SK-N-DZ (cell line): ENCODE measurements at regions not wholly inside any gene's neighbourhood (a gene's known extent, or its start where the extent isn't known, plus 50 kb on each side); places are given as distances from the start of the nearest gene placed in this dataset.
A peak's percentile ranks its signal among the peaks of the same experiment; 100 is the strongest.

Source experiments
- DNase-seq: peaks from one replicate; pipeline ENCODE4 v3.0.0-alpha.2; 2015; ENCODE audit warnings: low spot score

DNA sequence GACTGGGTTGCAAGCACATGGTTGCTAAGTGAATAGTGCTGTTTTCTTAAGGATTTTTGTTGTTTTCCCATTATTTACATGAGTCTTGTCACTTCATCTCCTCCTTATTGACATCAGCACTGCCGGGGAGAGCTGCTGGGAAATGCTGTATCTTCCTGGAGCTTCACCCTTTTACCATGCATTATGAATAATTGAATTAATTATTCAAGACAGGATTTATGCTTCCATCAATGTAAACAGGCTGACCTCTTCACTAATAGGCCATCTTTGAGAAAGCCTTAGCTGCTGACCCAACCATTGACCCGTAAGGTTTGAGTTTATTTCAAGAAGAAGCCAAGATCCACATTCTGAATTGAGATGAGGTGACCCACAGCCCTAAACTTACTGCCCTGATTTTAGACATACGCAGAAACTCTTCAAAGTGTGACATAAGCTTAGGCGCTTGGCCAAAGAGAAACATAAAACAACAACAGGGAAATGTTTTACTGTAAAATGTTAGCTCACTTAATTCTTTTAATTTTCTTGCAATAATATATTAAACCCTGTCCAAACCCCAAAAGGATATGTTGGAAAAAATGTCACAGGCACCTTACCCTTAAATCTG, 365.5 kb upstream of the SYT4 start:
- no peak for DNase-seq

DNA sequence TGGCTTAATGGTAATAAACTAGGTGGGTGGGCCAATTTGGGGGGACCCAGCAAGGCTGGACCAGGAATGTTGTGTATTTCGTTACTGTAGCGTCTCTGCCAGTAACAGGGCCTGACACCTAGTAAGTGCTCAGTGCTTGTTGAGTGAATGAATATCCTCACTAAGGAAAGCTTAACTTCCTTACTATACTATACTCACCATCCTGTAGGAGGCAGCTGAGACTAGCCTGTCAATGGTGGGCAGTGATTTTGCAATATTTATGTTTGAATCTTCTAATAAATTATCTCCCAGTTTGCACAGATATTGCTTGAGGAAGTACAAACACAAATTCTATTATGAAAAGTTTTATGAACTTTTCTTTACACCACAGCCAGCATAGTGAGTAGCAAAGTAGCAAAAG, 370.7 kb upstream of the SYT4 start:
- no peak for DNase-seq

DNA sequence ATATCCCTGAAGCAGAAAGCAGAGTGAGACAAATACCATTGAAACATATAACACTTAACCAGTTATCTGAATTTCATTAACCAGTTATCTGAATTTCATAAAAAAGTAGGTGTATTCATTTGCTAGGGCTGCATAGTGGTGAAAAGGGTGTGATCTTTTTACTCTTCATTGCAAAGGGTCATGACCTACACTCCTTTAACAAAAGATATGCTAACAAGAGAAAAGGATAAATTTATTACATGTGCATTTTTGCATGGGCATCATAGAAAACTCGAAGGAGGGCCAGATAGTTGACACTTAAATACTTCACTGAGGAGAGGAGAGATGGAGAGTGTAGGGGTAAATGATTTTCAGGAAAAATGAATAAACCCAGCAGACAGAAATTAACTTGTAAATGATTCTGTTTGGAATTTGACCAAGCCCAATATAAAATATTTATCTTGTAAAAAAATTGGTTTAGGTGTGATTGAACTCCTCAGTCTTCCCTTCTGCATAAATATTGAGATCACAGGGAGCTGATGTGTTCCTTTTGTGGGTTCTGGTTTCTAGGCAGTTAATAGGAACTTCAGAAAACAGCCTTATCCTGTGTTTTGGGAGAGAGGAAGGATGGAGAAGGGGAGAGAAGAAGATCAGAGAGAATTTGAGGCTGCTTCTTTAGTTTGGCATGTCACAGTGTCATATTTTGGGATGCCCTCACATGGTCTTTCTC, 372.5 kb upstream of the SYT4 start:
- no peak for DNase-seq

DNA sequence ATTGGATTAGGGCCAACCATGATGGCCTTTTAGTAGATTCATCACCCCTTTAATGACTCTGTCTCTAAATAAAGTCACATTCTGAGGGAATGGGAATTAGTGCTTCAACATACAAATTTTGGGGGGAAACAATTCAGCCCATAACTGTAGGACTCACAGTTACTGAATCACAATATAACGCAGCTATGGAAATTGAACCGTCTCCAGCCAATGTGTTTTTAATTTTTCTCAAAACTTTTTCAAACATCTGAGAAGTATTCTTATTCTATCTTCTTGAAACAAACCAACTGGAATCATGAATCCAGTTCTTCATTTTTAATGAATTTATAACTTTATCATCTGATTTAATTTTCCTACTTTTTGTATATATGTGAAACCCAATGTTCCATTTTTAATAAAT, 373.1 kb upstream of the SYT4 start:
- no peak for DNase-seq

DNA sequence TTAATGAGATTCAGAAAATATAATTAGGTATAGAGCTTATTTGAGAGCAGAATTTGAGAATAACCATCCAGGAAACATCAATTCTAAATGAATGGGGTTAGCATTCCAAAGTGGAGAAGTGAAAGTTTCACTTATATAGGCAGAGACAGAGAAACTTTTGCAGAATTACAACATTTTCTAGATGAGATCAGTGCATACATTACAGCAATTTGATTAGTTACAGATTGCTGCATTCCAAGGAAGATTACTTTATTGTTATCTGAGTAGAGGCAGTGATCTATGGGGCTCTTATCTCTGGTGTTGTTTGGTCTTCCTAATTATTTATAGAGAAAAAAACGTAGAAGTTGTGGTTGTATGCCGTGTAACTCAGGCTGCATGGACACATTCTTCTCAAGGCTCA, 373.8 kb upstream of the SYT4 start:
- DNase-seq: no peak

DNA sequence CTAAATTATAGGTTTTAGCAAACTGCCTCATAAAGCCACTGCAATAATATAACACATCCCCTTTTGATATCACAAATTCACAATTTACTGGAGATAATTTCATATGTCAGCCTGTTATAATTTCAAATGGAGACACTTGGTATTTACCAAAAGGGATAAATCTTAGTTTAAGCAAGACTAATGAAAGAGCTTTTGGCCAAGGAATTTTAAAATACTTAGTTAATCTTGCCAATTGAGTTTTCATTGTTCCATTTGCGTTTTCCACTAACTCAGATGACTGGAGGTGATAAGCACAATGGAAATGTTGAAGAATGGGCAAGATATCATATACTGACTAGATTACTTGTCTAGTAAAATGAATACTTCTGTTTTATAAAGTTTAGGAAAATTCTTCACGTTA, 379.3 kb upstream of the SYT4 start:
- DNase-seq: no peak

DNA sequence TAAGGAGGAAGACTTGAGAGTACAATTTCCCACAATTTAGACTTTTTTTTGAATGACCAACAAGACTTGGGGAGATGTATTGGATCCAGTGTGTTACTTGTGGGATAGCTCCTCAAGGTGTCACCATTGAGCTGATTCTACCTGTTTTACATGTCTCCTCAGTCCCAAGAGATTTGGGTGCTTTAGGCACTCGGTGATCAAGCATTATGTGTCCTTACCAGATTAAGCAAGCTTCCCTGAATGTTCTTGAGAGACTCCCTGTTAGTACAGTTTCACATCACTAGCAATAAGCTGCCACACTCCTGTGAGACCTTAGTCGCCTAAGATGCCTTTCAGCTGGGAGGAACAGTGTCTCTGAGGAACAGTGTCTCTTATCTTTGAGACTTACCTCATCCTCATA, 384.3 kb upstream of the SYT4 start:
- DNase-seq: peak; percentile 28

DNA sequence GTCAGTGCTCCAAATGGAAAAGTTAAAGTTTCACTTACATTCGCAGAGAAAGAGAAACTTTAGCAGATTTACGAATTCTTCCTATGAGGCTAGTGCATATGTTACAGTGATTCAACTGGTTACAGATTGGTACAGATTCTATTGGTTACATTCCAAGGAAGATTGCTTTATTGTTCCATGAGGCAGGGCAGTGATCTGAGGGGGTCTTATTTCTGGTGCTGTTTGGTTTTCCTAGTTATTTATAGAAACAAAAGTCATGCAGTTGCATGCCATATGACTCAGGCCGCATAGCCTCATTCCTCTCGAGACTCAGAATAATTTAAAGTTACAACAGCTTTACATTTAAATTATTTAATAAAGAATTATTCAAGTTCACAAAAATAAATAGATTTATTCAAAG, 385.4 kb upstream of the SYT4 start:
- no peak for DNase-seq

DNA sequence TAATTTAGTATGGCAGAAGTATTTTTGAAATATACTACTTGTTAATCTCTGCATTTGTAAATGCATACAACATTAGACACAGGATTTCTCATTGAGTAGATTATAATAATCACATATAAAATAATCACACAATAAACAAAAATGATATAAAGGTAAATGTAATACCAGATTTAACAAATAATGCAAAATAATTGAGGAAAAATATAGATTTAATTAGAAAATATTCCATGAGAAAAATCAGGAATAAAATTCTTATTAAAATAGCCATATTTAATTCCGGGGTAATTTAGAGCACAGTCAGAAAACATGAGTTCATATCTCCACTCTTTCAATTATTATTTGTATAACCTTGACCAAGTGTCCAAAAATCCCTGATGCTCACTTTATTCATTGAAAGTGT, 385.9 kb upstream of the SYT4 start:
- DNase-seq: no peak

DNA sequence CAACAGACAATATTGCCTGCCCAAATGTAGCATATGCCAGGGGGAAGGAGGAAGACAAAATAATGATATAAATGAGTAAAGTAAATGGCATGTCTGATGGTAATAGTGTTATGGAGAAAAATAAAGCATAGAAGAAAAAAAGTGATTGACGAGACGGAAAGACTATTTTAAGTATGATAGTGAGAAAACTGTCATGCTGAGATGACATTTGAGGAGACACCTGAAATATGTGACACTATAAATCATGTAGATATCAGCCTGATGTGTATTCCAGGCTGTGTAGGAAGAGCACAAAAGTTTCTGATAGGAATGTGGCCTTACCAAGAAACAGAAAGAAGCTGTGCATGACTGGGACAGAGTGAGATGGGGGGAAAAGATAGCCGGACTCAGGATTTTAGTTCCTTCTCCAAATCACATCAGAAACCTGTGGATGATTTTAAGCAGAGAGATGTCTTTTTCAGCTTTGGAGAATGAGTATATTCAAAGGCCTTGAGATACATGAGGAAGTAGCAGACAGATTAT, 387.3 kb upstream of the SYT4 start:
- DNase-seq: no peak

DNA sequence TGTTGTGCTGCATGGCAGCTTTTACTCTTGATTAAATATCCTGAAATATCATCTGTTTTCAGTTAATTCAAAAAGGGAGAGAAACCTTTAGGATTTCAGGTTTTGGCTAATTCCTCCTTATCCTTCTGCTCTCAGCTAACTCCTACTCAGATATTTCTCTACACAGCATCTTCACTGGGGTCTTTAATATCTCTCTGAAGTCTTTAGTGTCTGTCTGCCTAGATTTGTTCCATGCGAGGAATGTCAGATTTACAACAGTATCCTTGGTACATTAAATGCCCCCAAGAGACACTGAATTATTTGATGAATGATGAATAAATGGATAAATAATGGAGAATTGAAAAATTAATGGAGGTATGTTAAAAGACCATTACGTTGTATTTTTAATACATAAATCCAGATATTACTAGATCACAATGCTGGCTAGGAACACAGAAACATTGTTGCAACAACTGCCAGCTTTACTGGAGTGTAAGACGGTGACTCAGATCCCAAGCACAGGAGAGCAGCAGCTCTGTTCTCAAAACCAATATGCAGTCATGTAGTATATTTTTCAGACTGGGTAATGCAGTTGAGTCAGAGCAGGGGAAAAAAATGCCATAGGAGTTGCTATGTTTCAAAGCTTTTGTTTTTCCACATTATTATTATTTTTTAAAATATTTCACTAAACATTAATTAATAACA, 388.0 kb upstream of the SYT4 start:
- no peak for DNase-seq

DNA sequence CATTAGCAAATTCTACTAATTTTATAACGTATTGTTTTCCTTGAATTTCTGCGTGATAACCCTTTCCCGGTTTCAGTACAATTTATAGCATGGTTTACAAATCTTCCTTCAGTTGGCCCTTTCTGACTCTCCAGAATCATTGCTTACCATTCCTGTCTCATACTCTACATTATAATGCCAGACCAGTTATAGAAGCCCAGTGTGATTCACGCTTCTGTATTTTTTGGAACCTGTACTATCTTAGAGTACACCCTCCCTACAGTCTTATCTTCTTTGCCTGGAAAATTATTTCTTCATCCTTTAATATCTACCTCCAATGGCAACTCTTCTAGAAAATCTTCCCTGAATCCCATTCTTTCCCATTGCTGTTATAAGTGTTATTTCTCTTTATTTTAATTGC, 391.6 kb upstream of the SYT4 start:
- no peak for DNase-seq

DNA sequence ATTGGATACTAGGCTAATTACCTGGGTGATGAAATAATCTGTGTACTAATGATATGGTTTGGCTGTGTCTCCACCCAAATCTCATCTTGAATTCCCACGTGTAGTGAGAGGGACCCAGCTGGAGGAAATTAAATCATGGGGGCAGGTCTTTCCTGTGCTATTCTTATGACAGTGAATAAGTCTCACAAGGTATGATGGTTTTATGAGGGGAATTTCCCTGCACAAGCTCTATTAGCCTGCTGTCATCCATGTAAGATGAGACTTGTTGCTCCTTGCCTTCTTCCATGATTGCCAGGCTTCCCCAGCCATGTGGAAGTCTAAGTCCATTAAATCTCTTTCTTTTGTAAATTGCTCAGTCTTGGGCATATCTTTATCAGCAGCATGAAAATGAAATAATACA, 394.1 kb upstream of the SYT4 start:
- DNase-seq: no peak

DNA sequence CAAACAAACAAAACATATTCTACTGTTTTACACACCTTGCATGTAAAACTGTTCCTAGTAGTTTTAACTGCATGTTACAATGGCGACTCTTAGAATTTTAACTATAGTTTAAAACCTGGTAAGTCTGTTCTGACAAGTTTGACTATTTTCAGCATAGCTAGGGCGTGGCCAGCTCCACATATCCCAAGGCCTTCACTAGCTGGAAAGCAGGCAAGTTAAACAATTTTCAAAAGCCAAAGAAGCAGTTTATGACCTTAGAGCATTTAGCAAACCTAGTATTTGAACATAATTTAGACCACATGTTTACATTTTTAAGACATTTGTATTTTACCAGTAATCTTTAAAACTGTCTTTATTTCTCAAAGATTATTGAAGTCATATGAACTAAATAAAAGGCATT, 402.8 kb upstream of the SYT4 start:
- no peak for DNase-seq

DNA sequence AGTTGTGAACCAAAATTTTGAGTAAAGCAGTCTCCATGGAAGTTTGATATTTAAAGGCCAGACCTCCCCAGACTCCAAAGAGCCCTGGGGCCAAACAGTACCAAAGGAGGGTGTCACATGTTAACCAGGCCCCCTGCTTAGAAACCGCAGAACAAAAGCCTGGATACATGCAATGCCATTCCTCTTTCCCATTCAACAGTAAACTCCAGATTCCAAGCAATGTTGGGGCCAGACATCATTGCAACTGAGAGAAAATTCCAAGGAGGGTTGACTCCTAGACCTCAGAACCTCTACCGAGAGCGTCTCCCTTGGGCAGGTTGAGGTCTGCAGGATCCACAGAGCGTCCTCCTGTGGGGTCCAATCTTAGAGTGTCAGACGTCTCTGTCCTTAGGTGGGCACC, 404.4 kb upstream of the SYT4 start:
- no peak for DNase-seq

DNA sequence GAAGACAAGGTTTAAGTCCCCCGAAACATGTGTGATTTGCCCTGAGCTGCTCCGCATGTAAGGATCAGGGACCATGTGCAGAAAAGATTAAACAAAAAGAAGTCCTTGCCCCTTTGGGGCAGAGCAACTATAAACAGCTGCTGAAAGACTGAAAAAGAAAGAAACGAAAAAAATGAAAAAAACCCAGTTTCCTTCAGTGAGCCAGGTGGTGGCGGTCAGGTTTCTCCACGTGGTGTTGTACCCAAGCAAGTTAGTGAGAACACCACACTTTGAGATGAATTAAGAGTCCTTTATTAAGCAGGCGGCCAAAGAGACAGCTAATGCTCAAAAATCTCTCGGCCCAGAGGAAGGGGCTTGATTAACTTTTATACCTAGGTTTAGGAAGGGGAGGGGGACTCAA, 404.9 kb upstream of the SYT4 start:
- no peak for DNase-seq

DNA sequence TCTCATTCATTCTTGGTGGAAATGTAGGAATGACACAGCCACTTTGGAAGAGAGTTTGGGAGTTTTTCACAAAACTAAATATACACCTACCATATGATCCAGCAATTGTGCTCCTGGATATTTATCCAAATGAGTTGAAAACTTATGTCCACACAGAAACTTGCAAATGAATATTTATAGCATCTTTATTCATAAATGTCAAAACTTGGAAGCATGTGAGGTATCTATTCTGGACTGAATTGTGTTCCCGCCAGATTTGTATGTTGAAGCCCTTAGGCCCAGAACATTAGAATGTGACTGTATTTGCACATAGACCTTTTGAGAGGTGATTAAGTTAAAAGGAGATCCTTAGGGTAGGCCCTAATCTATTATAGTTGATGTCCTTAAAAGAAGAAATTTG, 409.4 kb upstream of the SYT4 start:
- no peak for DNase-seq

DNA sequence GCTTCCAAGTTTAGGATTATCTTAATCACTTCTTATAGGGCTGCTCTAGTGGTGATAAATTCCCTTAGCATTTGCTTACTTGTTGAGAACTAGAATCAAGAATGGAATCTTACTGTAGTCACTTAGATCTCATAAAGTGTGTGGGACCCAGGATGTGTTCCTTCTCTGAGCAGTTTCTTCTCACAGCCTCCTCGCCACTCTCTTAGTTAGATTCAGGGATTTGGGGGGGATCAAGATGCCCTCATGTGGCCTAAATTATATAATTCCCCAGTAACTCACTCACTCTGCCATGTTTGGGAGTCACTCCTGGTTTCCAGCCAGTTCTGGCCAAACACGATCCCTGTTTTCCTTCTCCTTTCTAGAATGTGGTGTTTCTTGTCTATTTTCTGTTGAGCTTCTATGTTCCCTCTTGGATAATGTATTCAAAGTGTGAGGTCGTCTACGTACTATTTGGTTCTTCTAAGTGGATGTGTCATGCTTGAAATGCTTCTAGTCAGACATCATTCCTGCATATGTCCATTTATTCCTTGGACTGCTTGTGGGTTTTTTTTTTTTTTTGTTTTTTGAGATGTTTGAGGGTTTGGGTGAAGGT, 414.9 kb upstream of the SYT4 start:
- no peak for DNase-seq

DNA sequence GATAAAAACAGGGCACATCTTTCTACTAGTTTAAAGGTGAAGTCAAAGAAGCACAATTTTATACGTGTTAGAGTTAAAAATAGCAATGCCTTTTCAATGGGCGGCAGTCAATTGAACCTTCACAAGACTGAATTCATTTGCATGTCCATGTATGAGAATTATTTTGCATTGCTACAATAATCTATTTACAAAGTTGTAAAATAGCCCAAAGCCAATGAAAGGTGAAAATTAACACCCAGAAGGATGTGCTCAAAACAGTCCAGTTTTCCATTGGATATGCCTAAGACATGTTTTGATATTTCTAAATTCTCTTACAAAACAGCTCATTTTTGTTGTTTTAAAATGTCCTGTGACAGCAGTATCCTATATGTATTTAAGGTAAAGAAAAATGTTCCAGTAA, 425.1 kb upstream of the SYT4 start:
- DNase-seq: no peak

DNA sequence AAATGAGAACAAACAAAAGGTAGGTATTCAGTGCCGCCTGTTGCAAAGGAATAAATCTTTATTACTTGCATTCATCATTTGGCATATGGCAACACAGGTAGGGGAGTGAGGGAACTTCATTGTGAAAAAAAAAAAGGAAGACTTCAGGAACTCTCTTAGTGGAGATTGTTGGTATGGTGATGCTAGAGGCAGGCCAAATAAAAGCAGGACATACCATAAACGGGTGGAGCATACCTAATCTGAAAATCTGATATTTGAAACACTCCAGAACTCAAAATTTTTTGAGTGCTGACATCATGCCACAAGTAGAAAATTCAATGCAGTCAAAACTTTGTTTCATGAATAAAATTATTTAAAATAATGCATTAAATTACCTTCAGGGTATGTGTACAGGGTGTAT, 425.8 kb upstream of the SYT4 start:
- no peak for DNase-seq

DNA sequence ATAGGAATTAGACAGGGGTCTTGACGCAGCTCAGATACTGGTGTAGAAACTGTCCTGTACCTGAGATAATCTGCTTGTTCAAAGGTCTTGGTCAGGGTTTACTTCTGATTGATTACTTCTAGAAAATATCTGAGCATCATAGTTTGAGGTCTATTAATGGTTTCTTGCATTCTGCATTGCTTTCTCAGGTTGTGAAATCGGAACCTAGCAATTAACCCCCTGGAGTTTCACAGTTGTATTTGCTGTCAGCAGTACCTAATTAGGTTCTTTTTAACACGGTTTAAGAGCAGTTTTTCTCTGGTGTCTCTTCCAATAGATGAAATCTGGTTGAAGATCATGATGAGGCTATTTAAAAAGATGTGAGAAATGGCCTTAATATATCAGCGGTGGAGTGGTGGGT, 428.6 kb upstream of the SYT4 start:
- DNase-seq: no peak

DNA sequence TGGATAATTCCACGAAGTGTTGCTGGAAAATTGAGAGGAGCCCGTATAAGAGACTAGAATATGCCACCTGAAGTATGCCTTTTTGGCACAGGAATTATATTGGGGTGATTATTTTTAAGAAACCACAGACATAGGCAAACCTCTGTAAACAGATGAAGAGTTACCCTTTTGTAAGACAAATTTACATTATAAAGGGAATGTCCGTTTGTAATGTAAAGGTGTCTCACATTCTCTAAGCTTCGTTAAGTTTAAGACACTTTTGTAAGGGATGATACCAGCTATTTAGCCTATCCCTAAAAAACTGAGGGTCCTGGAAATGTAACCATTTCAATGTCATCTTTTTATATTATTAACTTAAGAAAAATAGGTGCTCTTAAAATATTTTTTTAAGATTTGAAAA, 432.8 kb upstream of the SYT4 start:
- no peak for DNase-seq
